Esophagus mucosa (tissue), 1 donor: ENCODE measurements at regions not wholly inside any gene's neighbourhood (a gene's known extent, or its start where the extent isn't known, plus 50 kb on each side); places are given as distances from the start of the nearest gene placed in this dataset.
"Not testable (repeated sequence)": the region's sequence is repeated elsewhere in the genome, so short reads cannot be mapped to it uniquely, and the experiment has no call there.

ENCODE experiments used
- ATAC-seq: fragments of 200-7000 bp; cut with Tn5 transposase; one replicate; pipeline ENCODE4 v1.9.1; 2020
- donor health status: DM: yes; HTN: yes; CAD: no.

- ATAC-seq = no peak
Observed at GRCh38 chr7:112981966-112982365, 104.7 kb downstream of the GPR85 start.

DNA sequence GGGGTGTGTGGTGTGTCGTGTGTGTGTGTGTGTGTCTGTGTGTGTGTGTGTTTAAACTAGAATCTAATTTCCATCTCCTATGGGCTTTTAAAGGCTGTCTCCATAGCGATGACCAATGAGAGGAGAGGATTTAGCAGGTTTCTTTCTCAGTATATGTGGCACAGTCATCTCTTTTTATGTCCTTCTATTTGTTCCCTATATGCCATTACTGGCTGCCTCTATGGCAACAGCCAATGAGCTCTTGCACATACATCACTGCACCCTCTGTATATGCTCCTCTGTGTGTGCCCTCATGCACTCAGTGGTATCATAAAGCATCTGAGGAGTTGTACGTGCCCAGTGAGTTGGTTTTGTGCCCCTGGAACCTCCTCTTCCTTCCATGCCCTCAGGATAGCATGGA is 107.6 kb downstream of the GPR85 start:
- ATAC-seq = not testable (repeated sequence)

- not testable (repeated sequence) for ATAC-seq
Observed at GRCh38 chr7:112977244-112977955, 109.2 kb downstream of the GPR85 start.

- ATAC-seq = no peak
Observed at GRCh38 chr7:112970771-112971170, 115.9 kb downstream of the GPR85 start.

- no peak for ATAC-seq
Observed at GRCh38 chr7:112969946-112970345, 116.7 kb downstream of the GPR85 start.

- ATAC-seq = no peak
Observed at GRCh38 chr7:112965506-112965905, 121.1 kb downstream of the GPR85 start.

DNA sequence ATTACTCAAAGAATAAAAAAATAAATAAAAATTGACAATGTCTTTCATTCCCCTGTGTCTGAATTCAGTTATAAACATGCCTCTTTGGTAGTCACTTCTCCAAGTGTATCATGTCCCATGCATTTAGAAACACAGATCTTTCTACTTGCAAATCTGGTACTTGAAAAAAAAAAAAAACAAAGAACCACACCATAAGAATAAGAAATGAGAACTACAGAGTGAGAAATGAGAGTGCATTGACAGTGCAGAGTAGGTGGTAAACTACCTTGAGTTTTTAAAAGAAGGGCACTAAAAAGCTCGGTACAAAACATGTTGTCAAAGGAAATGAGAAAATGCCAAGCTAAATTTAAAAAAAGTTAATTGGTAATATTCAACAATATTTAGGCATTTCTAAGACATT is 123.0 kb downstream of the GPR85 start:
- no peak for ATAC-seq

DNA sequence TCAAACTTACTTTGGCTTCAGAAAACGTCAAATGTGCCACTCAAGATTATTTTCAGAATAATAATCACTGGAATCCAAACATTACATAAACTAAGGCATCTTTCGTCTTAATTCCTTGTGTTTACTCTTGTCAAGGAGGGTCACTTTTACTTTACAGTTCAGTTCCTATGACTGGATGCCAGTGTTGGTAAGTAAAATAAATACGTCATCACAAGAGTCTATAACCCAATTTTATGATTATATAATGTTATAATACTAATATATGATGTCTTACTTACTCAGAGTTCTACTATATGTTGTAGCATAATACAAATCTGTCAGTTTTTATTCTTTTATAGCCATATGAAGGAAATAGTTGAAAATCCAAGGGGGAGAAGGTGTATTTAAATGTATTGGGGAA is 123.8 kb downstream of the GPR85 start:
- ATAC-seq = no peak

GRCh38 chr7:112959276-112959675 is 127.4 kb downstream of the GPR85 start:
- ATAC-seq = no peak

GRCh38 chr7:112958775-112959174 is 127.9 kb downstream of the GPR85 start:
- no peak for ATAC-seq

- no peak for ATAC-seq
Observed at GRCh38 chr7:112957901-112958300, 128.7 kb downstream of the GPR85 start.

DNA sequence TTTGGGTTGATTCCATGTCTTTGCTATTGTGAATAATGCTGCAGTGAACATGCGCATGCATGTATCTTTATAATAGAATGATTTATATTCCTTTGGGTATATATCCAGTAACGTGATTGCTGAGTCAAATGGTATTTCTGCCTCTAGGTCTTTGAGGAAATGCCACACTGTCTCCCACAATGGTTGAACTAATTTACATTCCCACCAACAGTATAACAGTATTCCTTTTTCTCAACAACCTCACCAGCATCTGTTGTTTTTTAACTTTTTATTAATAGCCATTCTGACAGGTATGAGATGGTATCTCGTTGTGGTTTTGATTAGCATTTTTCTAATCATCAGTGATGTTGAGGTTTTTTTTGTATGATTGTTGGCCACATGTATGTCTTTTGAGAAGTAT is 133.6 kb downstream of the GPR85 start:
- ATAC-seq = not testable (repeated sequence)

DNA sequence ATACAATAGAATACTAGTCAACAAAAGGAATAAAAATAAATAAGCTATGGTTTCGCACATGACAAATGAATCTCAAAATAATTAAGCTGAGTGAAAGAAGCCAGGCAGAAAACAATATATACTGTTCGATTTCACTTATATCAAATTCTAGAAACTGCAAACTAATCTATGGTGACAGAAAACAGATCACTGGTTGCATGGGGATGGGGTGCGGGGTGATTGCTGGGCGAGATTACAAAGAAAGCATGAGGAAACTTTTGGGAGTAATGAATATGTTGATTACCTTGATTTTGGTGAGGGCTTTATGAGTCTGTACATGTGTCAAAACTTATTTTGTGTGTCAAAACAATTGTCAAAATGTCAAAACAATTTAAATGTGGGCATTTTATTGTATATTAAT is 135.6 kb downstream of the GPR85 start:
- no peak for ATAC-seq

DNA sequence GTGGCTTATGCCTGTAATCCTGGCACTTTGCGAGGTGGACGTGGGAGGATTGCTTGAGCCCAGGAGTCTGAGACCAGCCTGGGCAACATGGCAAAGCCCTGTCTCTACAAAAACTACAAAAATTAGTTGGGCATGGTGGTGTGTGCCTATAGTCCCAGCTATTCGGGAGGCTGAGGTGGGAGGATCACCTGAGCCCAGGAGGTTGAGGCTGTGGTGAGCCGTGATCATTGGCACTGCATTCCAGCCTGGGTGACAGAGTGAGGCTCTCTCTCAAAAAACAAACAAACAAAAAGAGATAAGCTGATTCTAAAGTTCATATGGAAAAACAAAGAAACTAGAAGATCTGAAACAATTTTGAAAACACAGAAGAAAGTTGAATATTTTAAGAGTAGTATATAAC is 136.9 kb downstream of the GPR85 start:
- ATAC-seq = not testable (repeated sequence)

DNA sequence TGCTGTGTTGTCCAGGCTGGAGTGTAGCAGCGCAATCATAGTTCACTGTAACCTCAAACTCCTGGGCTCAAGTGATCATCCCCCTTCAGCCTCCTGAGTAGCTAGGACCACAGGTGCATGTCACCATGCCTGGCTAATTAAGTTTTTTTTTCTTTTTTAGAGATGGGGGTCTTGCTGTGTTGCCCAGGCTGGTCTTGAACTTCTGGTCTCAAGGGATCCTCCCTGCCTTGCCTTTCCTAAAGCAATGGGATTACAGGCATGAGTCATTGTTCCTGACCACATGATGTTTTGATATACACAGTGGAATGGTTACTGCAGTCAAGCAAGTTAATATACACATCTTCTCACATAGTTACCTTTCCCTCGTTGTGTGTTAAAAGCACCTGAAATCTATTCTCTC is 140.3 kb downstream of the GPR85 start:
- no peak for ATAC-seq

- ATAC-seq = no peak
Observed at GRCh38 chr7:112945046-112945445, 141.6 kb downstream of the GPR85 start.

DNA sequence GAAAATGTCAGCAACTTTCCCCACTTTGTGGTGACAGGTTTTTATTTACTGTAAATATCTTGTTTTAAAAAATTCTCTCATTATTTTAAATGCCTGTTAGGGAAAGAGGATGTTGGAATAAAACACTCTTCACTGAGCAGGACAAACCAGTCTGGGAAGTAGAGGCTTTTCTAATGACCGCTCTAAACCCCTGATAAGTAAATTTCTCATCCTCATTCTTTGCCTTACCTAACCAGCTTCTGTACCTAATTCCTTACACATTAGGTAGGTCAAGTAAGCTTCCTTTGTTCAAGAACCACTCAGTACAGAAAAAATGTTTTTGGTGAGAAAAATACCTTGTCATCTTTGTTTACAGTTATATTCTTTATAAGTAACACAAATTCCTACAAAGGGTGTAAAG is 143.6 kb downstream of the GPR85 start:
- ATAC-seq = no peak

GRCh38 chr7:112942125-112942524 is 144.5 kb downstream of the GPR85 start:
- ATAC-seq = not testable (repeated sequence)

DNA sequence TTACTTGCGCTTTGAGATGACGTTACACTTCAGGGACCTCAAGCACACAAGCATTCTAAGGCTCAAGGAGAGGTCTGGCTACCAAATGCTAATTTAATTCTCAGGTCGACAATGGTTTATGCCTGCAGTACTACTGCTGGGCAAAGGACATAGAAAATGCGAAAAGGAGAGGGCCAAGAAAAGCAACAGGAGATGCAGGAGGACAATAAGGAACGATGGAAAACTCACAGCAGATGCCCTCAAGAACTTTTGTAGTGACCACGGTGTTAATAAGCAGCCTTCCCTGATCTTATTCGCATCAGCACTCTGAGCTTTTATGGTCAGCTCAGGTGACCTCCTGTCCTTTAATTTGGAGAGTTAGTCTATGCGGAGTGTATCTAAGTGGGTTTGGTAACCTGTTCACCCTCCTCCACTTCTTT is 146.3 kb downstream of the GPR85 start:
- ATAC-seq = no peak

- ATAC-seq = peak; percentile 100
Observed at GRCh38 chr7:112939574-112940313, 146.9 kb downstream of the GPR85 start.

GRCh38 chr7:112938863-112939573 is 147.6 kb downstream of the GPR85 start:
- ATAC-seq = peak; percentile 2

GRCh38 chr7:112937651-112938415 is 147.6 kb upstream of the TMEM168 start:
- ATAC-seq = no peak

- ATAC-seq = no peak
Observed at GRCh38 chr7:112933598-112933997, 143.4 kb upstream of the TMEM168 start.
